ENCODE measurements at regions not wholly inside any gene's neighbourhood (a gene's known extent, or its start where the extent isn't known, plus 50 kb on each side); places are given as distances from the start of the nearest gene placed in this dataset.

DNA sequence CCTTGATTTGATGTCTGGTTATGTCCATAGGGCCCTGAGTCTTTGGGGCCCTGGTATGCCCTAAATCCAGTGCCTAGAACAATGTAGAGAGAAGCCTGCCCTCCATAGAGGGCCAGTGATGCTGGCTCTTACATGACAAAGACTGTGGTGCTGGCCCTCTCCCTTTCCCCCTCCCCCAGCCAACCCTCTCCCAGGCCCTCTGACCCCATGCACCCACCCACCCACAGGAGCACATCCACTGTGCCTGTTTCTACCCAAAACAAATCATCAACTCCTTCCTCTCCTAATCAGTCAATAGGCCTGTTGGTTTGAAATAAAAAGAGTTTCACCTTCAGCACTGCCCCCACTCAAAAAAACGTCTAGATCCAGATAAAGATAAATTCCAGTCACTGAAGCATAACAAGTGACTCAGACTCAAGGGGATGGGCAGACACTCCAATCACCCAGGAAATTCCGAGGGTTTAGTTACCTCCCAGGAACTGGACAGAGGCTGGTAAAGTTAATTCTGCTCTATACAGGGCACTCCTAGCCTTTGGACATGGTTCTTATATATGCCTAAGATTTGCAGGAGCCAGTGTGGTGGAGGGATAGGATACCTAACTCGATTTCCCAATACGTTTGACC is 144.8 kb upstream of the VANGL1 start:
- Histone ChIP-seq H3K9me3 (no peaks in the 10 kb centered on the region), H3K27me3 (ENCODE audit: low read depth) (no peaks in the 10 kb centered on the region), H3K4me3 (no peak overlapping the region), H3K36me3 (replicated peaks) (no peaks in the 10 kb centered on the region), H3K4me1 (no peaks in the 10 kb centered on the region)
- DNase-seq (ENCODE audit: low spot score in 2 of 2) = no peak
- in situ Hi-C loops (cut with MboI; ENCODE audit: low sequenced_read_pairs) = no loop called here

DNA sequence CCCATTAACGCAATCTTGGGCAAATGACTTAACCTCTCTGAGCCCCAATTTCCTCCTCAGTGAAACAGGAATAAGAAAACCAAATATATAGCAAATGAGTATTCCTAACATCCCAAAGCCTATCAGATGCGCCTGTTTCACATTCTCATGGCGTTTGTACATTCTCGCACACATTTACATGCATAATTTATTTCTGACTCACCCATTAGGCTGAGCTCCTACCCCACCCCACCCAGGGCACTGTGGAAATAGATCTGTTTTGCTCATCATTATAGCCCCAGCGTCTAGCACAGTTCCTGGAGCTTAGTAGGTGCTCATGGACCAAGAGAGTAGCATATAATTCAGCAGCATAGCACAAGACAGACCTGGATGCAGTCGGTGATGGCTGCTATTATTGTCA is 146.1 kb upstream of the VANGL1 start:
- Histone ChIP-seq H3K27me3 (ENCODE audit: low read depth) (no peaks in the 10 kb centered on the region), H3K36me3 (replicated peaks) (no peaks in the 10 kb centered on the region), H3K4me1 (no peaks in the 10 kb centered on the region), H3K4me3 (no peak overlapping the region), H3K9me3 (no peaks in the 10 kb centered on the region)
- DNase-seq (ENCODE audit: low spot score in 2 of 2) = no peak
- in situ Hi-C loops (cut with MboI; ENCODE audit: low sequenced_read_pairs) = no loop called here

DNA sequence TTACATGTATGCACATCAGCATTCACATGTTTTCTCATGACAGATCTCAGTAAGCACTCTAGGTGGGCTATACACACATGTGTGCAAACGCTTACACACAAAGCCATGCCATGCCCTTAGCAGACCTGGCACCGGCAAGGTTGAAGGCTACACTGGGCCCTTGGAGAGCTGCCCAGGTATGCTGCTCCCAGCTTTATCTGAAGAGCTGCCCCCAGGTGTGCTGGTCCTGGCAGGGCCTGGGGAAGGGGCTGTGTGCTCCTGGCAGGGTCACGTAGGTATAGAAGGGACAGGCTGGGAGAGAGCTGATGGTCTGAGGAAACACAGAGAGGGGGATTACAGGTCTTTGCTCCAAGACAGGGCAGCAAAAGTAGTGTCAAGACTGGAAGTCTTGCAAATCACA is 146.7 kb upstream of the VANGL1 start:
- no peaks in the 10 kb centered on the region for H3K27me3 ChIP-seq (ENCODE audit: low read depth)
- H3K4me3 ChIP-seq = no peak overlapping the region
- no peaks in the 10 kb centered on the region for H3K36me3 ChIP-seq (replicated peaks)
- H3K9me3 ChIP-seq = no peaks in the 10 kb centered on the region
- in situ Hi-C loops (cut with MboI; ENCODE audit: low sequenced_read_pairs) = no loop called here
- no peak for DNase-seq (ENCODE audit: low spot score in 2 of 2)
- H3K4me1 ChIP-seq = no peaks in the 10 kb centered on the region

DNA sequence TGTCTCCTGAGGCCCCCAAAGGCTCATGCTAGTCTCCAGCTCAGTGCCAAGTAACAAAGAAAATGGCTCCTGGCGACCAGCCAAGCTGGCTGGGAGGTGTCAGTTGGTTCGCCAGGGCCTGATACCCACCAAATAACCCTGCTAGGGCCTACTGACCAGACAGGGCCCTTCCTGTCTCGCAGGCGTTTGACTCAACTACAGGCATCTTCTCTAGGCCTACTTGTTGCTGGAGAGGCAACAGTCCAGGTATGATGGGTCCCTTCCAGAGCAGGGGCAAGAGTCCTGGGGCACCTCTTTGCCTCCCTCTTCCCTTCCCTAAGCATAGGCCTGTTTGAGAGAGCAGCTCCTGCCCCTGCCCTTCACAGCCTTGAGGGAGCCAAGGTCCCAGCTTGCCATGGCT is 147.9 kb upstream of the VANGL1 start:
- H3K4me3 ChIP-seq = no peak overlapping the region
- H3K9me3 ChIP-seq = no peaks in the 10 kb centered on the region
- no peaks in the 10 kb centered on the region for H3K27me3 ChIP-seq (ENCODE audit: low read depth)
- H3K36me3 ChIP-seq (replicated peaks) = no peaks in the 10 kb centered on the region
- H3K4me1 ChIP-seq = no peaks in the 10 kb centered on the region
- no peak for DNase-seq (ENCODE audit: low spot score in 2 of 2)
- in situ Hi-C loops (cut with MboI; ENCODE audit: low sequenced_read_pairs) = no loop called here

DNA sequence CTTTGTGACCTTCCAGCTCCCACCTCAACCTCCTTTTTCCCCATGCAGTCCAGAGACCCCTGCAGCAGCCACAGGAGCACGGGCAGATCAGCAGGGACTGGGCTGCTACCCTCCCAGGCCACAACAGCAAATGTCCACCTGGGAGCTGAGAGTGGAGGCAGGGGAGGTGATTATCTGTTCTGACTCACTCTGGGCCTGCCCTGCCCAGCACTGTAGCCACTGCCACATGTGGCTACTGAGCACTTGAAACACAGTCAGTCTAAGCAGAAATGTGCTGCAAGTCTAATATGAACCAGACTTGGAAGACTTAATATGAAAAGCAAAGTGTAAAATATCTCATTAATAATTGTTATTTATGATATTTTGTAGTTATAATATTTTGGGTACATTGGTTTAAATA is 148.9 kb upstream of the VANGL1 start:
- no peaks in the 10 kb centered on the region for H3K9me3 ChIP-seq

DNA sequence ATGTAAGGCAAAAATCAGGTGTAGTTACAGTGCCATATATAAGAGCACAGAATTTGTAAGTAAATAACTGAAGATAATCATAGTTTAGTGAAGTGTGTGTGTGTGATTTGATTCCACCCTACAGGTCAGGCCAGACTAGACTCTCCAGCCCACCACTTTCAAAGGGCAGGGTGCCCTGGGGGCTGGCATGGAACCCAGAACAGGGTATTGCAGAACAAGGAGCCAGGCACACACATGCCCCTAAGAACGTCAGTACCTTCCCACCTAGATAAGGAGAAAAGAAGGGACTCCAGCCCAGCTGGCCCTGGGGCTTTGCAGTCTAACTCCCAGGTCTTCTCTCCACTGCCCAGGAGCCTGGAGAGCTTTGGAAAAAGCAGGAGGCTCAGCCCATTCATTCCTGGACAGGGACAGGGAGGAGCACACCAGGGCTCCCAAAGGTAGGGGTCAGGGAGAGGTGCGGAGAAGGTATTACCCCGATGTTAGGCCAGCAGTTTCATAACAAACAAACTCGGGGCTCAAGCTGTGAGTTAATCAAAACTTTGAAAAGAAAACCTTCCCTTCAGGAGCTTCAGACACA is 149.7 kb upstream of the VANGL1 start:
- DNase-seq (ENCODE audit: low spot score in 2 of 2) = no peak
- H3K9me3 ChIP-seq = no peaks in the 10 kb centered on the region
- H3K4me1 ChIP-seq = no peaks in the 10 kb centered on the region
- H3K27me3 ChIP-seq (ENCODE audit: low read depth) = no peaks in the 10 kb centered on the region
- in situ Hi-C loops (cut with MboI; ENCODE audit: low sequenced_read_pairs) = no loop called here
- H3K4me3 ChIP-seq = no peak overlapping the region
- no peaks in the 10 kb centered on the region for H3K36me3 ChIP-seq (replicated peaks)

More for the DNA sequence above, 148.9 kb upstream of the VANGL1 start:
- no peak for DNase-seq (ENCODE audit: low spot score in 2 of 2)
- H3K27me3 ChIP-seq (ENCODE audit: low read depth) = no peaks in the 10 kb centered on the region
- H3K4me3 ChIP-seq = no peak overlapping the region
- in situ Hi-C loops (cut with MboI; ENCODE audit: low sequenced_read_pairs) = no loop called here
- no peaks in the 10 kb centered on the region for H3K36me3 ChIP-seq (replicated peaks)
- H3K4me1 ChIP-seq = no peaks in the 10 kb centered on the region

DNA sequence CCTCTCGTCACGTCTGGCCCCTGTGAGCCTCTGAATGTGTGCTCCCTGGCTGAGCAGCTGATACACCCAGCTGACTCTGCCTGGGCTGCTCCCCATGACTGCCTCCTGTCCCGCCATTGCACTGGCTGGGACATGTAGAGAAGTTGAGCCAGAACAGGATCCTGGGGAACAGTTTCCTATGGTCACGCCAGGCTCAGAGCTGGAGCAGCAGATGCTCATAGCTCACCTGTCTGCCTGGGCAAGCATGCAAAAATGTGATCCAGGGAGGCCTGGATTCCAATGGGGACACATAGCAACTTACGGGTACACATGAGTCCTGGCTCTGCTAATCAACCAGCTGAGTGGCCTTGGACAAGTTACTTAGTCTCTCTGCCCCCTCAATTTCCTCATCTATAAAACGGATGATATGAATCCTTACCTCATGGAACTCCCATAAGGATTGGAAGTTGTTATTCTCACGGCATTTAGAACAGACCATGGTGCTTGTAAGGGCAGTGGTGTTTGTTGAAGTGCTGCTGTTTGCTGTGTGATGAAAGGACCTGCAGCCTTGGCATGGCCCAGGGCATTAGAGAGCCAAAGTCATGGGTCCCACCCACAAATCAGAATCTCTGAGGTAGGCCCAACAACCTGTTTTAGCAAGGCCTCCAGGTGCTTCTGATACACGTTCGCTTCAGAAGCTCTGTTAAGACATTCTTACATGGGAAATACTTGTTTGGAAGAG is 150.3 kb upstream of the VANGL1 start:
- Histone ChIP-seq H3K4me3 (no peak overlapping the region), H3K27me3 (ENCODE audit: low read depth) (no peaks in the 10 kb centered on the region), H3K4me1 (no peaks in the 10 kb centered on the region), H3K36me3 (replicated peaks) (no peaks in the 10 kb centered on the region), H3K9me3 (no peaks in the 10 kb centered on the region)
- in situ Hi-C loops (cut with MboI; ENCODE audit: low sequenced_read_pairs) = no loop called here
- DNase-seq (ENCODE audit: low spot score in 2 of 2) = no peak

DNA sequence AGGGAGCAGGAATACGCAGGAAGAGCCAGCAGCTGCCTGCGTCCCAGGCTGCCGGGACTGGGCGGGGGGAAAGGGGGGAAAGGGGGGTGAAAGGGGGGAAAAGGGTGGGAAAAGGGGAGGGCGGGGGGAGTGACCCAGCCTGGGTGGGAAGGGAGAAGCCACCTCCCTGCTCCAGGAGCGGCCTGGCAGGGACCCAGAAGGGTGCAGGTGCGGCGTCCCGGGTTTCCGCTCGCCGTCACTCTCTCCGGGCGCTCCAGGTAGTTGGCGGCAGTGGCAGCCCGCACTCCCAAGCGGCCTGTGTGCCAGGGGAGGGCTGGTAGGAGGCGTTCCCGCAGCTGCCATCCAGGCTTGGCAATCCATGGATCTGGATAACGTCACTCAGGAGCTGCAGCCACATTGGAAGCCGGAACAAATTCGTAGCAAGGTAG is 141.0 kb upstream of the NGF start:
- Histone ChIP-seq H3K36me3 (replicated peaks) (no peaks in the 10 kb centered on the region), H3K4me1 (no peaks in the 10 kb centered on the region), H3K9me3 (no peaks in the 10 kb centered on the region), H3K4me3 (no peak overlapping the region), H3K27me3 (ENCODE audit: low read depth) (no peaks in the 10 kb centered on the region; the same call in 1 of the 2 replicates)
- DNase-seq (ENCODE audit: low spot score in 2 of 2) = no peak
- in situ Hi-C loops (cut with MboI; ENCODE audit: low sequenced_read_pairs) = no loop called here

DNA sequence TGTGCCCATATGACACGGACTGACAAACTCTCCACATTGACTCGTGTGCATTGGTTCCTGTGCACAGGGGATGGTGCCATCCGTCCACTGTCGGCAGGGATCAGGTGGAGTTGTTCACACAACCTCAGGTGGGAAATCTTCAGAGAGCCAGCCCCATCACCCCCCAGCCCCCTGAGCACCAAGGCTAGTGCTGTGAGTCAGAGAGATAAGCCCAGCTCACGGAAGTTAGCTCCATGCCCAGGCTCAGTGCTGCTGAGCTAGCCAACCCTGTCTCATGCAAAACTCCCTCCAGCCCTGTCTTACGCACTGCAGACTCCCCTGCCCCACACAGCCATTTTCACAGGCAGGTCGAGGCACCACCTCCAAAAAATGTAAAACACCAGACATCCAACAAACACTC is 139.0 kb upstream of the NGF start:
- no peak for DNase-seq (ENCODE audit: low spot score in 2 of 2)
- Histone ChIP-seq H3K9me3 (no peaks in the 10 kb centered on the region), H3K27me3 (ENCODE audit: low read depth) (peaks cover 3% of the 10 kb centered on the region; the same call in 1 of the 2 replicates), H3K4me1 (no peaks in the 10 kb centered on the region), H3K36me3 (replicated peaks) (no peaks in the 10 kb centered on the region), H3K4me3 (no peak overlapping the region)
- in situ Hi-C loops (cut with MboI; ENCODE audit: low sequenced_read_pairs) = no loop called here

DNA sequence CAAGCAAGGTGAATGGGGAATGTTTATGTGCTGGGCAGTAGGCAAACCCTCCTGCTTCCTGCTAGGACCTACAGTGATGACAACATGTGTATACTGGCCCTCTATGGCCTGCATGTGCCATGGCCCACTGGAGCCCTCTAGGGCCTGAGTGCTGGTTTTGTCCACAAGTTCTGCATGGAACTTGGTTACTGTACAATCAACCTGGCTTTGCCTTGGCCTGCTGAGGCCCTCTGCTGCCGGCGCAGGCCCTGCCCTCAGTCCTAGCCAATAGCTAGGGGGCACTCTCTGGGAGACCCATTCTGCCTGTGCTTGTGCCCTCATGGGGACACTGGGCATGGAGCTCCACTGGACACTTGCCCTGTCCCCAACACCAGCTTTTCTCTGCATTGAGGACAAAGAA is 138.6 kb upstream of the NGF start:
- Histone ChIP-seq H3K36me3 (replicated peaks) (no peaks in the 10 kb centered on the region), H3K4me3 (no peak overlapping the region), H3K4me1 (no peaks in the 10 kb centered on the region), H3K9me3 (no peaks in the 10 kb centered on the region), H3K27me3 (ENCODE audit: low read depth) (peaks cover 3% of the 10 kb centered on the region; the same call in 1 of the 2 replicates)
- in situ Hi-C loops (cut with MboI; ENCODE audit: low sequenced_read_pairs) = no loop called here
- no peak for DNase-seq (ENCODE audit: low spot score in 2 of 2)

DNA sequence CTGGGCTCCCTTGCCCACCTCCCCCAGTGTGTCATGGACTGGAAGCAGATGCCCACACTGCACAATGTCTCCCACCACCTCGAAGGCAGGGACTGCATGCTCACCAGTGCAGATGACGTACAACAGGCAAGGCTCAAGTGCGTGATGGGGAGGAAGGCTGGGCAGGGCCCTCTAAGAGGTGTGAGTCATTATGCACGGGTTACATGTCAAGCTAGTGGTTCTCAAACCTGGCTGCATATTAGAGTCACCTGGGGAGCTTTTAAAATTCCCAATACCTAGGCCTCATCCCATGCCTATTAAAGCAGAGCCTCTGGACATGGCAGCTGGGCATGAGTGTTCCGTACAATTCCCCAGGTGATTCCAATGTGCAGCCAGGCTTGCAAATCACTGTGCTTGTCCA is 137.9 kb upstream of the NGF start:
- in situ Hi-C loops (cut with MboI; ENCODE audit: low sequenced_read_pairs) = no loop called here
- H3K27me3 ChIP-seq (ENCODE audit: low read depth) = peaks cover 3% of the 10 kb centered on the region; the same call in 1 of the 2 replicates
- DNase-seq (ENCODE audit: low spot score in 2 of 2) = no peak
- no peaks in the 10 kb centered on the region for H3K4me1 ChIP-seq
- no peaks in the 10 kb centered on the region for H3K9me3 ChIP-seq
- no peaks in the 10 kb centered on the region for H3K36me3 ChIP-seq (replicated peaks)
- no peak overlapping the region for H3K4me3 ChIP-seq

DNA sequence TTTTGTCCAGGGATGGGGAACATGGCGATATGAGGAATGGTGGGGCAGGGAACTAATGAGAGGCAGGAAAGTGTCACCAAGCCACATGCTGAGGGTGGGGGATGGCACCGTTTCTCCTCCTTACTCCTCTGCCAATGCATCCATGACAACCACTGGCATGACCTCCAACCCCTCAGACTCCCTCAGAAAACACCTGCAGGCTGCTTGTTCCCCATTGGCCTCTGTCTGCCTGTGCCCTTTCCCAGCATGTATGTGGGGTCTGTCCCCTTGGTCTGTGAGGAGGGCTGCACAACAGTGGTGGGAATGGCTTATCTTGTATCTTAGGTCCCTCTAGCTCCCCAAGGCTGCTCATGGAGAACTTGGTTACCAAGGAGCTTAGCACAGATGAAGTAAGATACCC is 137.2 kb upstream of the NGF start:
- Histone ChIP-seq H3K9me3 (no peaks in the 10 kb centered on the region), H3K4me3 (no peak overlapping the region), H3K27me3 (ENCODE audit: low read depth) (peaks cover 3% of the 10 kb centered on the region; the same call in 1 of the 2 replicates), H3K36me3 (replicated peaks) (no peaks in the 10 kb centered on the region), H3K4me1 (no peaks in the 10 kb centered on the region)
- in situ Hi-C loops (cut with MboI; ENCODE audit: low sequenced_read_pairs) = no loop called here
- DNase-seq (ENCODE audit: low spot score in 2 of 2) = no peak

DNA sequence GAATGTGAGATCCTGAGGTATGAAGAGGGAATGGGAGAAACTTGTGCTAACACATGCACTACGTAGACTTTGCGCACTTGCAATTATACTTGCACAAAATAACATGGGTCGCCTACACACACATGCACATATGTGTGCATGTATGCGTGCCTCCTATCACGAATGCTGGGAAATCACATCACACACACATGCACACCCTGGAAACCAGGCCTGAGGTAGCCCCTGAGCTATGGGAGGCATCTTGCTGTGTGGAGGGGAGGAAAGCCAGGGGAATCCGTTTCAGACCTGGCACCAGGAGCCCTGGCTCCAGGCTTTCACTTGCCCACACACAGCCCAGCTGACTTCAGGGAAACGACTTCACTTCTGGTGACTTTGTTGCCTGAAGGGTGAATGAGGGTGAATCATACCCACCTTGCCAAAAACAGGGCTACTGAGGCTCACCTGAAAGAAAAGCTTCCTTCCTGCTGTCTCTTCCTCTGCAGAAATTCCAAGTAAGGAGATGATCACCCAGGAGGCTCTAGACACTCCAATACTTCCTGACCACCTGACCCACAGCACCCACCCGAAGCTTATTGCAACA is 136.0 kb upstream of the NGF start:
- in situ Hi-C loops (cut with MboI; ENCODE audit: low sequenced_read_pairs) = no loop called here

More for the DNA sequence above, 136.0 kb upstream of the NGF start:
- Histone ChIP-seq H3K9me3 (no peaks in the 10 kb centered on the region), H3K36me3 (replicated peaks) (no peaks in the 10 kb centered on the region), H3K4me3 (no peak overlapping the region), H3K27me3 (ENCODE audit: low read depth) (peaks cover 3% of the 10 kb centered on the region; the same call in 1 of the 2 replicates), H3K4me1 (no peaks in the 10 kb centered on the region)
- no peak for DNase-seq (ENCODE audit: low spot score in 2 of 2)
